Transverse colon (tissue), 4 donors: ENCODE measurements at regions not wholly inside any gene's neighbourhood (a gene's known extent, or its start where the extent isn't known, plus 50 kb on each side); places are given as distances from the start of the nearest gene placed in this dataset.

ENCODE experiments used
- DNase-seq: peaks from one replicate; pipeline ENCODE4 v3.0.0-alpha.2; 2019
- H3K27ac ChIP-seq, 4 donors: fragments of 200-600 bp; sonication (generic); 2 replicates each; pipeline ENCODE4 v1.5.1; 2016 to 2018; ENCODE audit warnings: inconsistent platforms in 4 of 4
- H3K27me3 ChIP-seq: fragments of 200-600 bp; sonication (generic); 2 replicates; pipeline ENCODE4 v1.5.1; 2017; ENCODE audit warnings: inconsistent platforms
- H3K36me3 ChIP-seq, 4 donors: fragments of 200-600 bp; sonication (generic); 2 replicates each; pipeline ENCODE4 v1.5.1; 2017 to 2019; ENCODE audit warnings: inconsistent platforms in 4 of 4
- H3K4me1 ChIP-seq, 4 donors: fragments of 200-600 bp; sonication (generic); 2 replicates each; pipeline ENCODE4 v1.5.1; 2017 to 2020; ENCODE audit warnings: inconsistent platforms in 4 of 4
- H3K4me3 ChIP-seq, 4 donors: fragments of 200-600 bp; sonication (generic); 1 replicate in 1 of 4; 2 replicates in 3 of 4; pipeline versions ENCODE4 v1.5.1 to v1.6.1; 2017 to 2019; ENCODE audit warnings: inconsistent platforms in 4 of 4
- H3K9me3 ChIP-seq, 2 donors: fragments of 200-600 bp; sonication (generic); 2 replicates each; pipeline ENCODE4 v1.5.1; 2017 to 2019; ENCODE audit warnings: inconsistent platforms in 2 of 2
- EP300 ChIP-seq: sonication (generic); formaldehyde crosslinking; IDR thresholded peaks from one replicate; pipeline ENCODE4 v1.6.1; 2017; ENCODE audit warnings: antibody characterized with exemption, low read depth
- POLR2A ChIP-seq: fragments of 450-650 bp; IDR thresholded peaks from one replicate; pipeline ENCODE4 v1.6.1; 2016; ENCODE audit warnings: antibody characterized with exemption, mild to moderate bottlenecking, moderate library complexity
- POLR2AphosphoS5 ChIP-seq, 3 donors: sonication (generic); formaldehyde crosslinking; IDR thresholded peaks; one replicate each; pipeline ENCODE4 v1.6.1; 2016; ENCODE audit warnings: antibody characterized with exemption in 3 of 3
- WGBS, 2 donors: methylation state at CpG; one replicate each; pipeline ENCODE4 v1.1.5; 2018; ENCODE audit warnings: low coverage in 1 of 2; 5-methylcytosine and 5-hydroxymethylcytosine counted together
- in situ Hi-C, 4 donors: fragments of 200-750 bp; cut with MboI; loops; one replicate each; pipeline versions ENCODE4 v1.15.0 to v1.15.1; 2017; ENCODE audit warnings: low sequenced_read_pairs in 3 of 4, low pct_ligation_motif_present in 1 of 4, low pct_unique_long_range_greater_than_20kb in 1 of 4
- intact Hi-C: fragments of 100-400 bp; cut with DNase I; formaldehyde crosslinking; loops from one replicate; pipeline ENCODE4 v1.15.1; 2023; ENCODE audit warnings: low total_unique reads
- TF ChIP-seq, protein P1 (sequence below), 5 experiments: fragments of 200-600 bp in 3 of 5; fragments of 450-650 bp in 2 of 5; sonication (generic) in 3 of 5; IDR thresholded peaks; 1 replicate in 2 of 5; 2 replicates in 3 of 5; pipeline ENCODE4 v1.5.1; 2016 to 2017; ENCODE audit warnings: antibody characterized with exemption in 5 of 5, inconsistent platforms in 3 of 5, mild to moderate bottlenecking in 2 of 5, moderate library complexity in 1 of 5

DNA sequence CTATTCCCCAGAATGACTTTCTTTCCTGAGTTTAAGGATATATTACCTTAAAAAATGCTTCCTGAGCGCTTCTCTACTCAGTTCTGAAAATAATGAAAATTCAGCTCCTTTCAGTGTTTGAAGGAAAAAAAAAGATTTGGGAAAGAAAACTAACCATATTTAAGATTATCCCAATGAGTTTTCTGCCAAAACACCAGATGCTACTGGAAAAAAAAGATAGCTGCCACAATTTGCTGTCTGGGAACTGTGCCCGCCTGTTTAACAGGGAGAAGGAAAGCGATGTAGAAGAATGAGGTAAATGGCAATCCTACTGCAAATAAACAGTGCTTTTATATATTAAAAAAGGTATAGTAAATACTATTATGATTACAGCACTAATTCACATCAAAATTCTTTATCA is 367.6 kb upstream of the PRICKLE1 start:
- H3K4me1 ChIP-seq: no peaks in the 10 kb centered on the region
- TF ChIP-seq POLR2AphosphoS5 (IDR thresholded peaks at IDR 0.05): no peak
- TF ChIP-seq POLR2A: no peak
- WGBS, 2 donors: 76 to 85% methylated on average over 3 of the region's 3 CpGs
- DNase-seq: no peak
- in situ Hi-C loops (no loop called here), intact Hi-C loops (no loop called here)
- H3K36me3 ChIP-seq: no peaks in the 10 kb centered on the region
- H3K9me3 ChIP-seq: no peaks in the 10 kb centered on the region
- H3K27me3 ChIP-seq: no peaks in the 10 kb centered on the region
- no peak overlapping the region for H3K27ac ChIP-seq
- no peak overlapping the region for H3K4me3 ChIP-seq

DNA sequence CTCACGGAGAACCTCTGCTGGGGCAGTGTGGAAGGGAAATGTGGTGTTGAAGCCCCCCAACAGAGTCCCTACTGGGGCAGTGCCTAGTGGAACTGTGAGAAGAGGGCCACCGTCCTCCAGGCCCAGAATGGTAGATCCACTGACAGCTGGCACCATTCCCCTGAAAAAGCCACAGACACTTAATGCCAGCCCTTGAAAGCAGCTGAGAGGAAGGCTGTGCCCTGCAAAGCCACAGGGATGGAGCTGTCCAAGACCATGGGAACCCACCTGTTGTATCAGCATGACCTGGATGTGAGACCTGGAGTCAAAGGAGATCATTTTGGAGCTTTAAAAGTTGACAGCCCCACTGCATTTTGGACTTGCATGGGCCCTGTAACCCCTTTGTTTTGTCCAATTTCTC is 363.5 kb upstream of the PRICKLE1 start:
- no peak overlapping the region for H3K27ac ChIP-seq
- H3K9me3 ChIP-seq: no peaks in the 10 kb centered on the region
- intact Hi-C loops (loop anchor here (2.0 kb wide), 1 partner anchor 36 kb away; no protein-coding TSS in a partner anchor), in situ Hi-C loops (no loop called here)
- no peak overlapping the region for H3K4me3 ChIP-seq
- H3K36me3 ChIP-seq: no peaks in the 10 kb centered on the region
- 100% methylated on average over 2 of the region's 2 CpGs; no CpG with 5 or more reads in 1 of the 2 donors for WGBS, 2 donors
- TF ChIP-seq POLR2AphosphoS5 (IDR thresholded peaks at IDR 0.05): no peak
- TF ChIP-seq POLR2A: no peak
- TF ChIP-seq EP300: no peak
- no peak for DNase-seq
- H3K4me1 ChIP-seq: no peaks in the 10 kb centered on the region
- no peaks in the 10 kb centered on the region for H3K27me3 ChIP-seq

DNA sequence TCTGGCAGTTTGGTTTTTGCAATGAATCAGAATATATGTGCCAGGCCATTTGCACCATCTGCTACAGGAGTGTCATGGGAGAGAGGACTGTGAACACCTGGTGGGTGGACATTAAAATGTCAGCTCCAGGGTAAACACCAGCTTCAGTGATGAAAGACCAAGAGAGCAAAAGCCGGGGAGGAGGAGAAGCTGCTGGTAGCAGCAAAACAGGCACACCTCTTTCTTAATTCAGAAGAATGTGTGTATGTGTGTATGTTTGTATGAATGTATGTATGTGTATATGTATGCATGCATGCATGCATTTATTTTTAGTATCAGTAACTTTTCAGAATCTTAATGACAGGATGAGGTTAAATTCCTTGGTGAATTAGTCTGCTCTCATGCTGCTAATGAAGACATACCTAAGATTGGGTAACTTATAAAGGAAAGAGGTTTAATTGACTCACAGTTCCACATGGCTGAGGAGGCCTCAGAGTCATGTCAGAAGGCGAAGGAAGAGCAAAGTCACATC is 357.4 kb upstream of the PRICKLE1 start:
- TF ChIP-seq POLR2AphosphoS5 (IDR thresholded peaks at IDR 0.05): no peak
- TF ChIP-seq, protein P1, sequence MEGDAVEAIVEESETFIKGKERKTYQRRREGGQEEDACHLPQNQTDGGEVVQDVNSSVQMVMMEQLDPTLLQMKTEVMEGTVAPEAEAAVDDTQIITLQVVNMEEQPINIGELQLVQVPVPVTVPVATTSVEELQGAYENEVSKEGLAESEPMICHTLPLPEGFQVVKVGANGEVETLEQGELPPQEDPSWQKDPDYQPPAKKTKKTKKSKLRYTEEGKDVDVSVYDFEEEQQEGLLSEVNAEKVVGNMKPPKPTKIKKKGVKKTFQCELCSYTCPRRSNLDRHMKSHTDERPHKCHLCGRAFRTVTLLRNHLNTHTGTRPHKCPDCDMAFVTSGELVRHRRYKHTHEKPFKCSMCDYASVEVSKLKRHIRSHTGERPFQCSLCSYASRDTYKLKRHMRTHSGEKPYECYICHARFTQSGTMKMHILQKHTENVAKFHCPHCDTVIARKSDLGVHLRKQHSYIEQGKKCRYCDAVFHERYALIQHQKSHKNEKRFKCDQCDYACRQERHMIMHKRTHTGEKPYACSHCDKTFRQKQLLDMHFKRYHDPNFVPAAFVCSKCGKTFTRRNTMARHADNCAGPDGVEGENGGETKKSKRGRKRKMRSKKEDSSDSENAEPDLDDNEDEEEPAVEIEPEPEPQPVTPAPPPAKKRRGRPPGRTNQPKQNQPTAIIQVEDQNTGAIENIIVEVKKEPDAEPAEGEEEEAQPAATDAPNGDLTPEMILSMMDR (IDR thresholded peaks at IDR 0.05): no peak
- TF ChIP-seq POLR2A: no peak
- TF ChIP-seq EP300: no peak
- no peaks in the 10 kb centered on the region for H3K27me3 ChIP-seq
- in situ Hi-C loops (no loop called here), intact Hi-C loops (no loop called here)
- WGBS, 2 donors: 54 to 72% methylated on average over 1 to 2 of the region's 2 CpGs
- no peaks in the 10 kb centered on the region for H3K36me3 ChIP-seq
- H3K4me1 ChIP-seq: no peaks in the 10 kb centered on the region
- H3K27ac ChIP-seq: no peak overlapping the region
- DNase-seq: no peak
- peaks cover 7 to 8% of the 10 kb centered on the region in 2 donors for H3K9me3 ChIP-seq
- no peak overlapping the region for H3K4me3 ChIP-seq

DNA sequence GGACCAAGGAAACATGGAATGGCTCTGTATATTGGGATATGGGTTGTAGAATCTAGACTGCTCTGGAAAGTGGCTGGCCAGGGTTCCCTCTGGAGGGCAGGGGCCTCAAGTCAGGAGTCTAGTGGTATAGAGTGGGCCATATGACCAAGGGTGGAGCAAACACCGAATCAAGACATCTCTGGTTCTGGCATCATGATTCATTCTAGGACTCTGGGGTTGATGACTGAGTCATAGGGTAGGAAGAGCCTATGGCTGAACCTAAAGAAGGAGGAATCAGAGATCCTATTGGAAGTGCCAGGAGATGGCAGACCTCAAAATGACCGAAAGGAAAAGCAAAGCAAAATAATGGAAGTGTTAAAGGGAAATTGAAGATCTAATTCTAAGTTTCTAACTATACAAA is 356.4 kb upstream of the PRICKLE1 start:
- intact Hi-C loops: no loop called here
- Histone ChIP-seq H3K4me3 (no peak overlapping the region), H3K9me3 (peaks cover 8 to 11% of the 10 kb centered on the region in 2 donors), H3K4me1 (no peaks in the 10 kb centered on the region), H3K36me3 (no peaks in the 10 kb centered on the region), H3K27ac (no peak overlapping the region), H3K27me3 (no peaks in the 10 kb centered on the region)
- 56 to 78% methylated on average over 1 to 2 of the region's 2 CpGs for WGBS, 2 donors
- DNase-seq: no peak
- in situ Hi-C loops: no loop called here
- TF ChIP-seq, protein P1 (IDR thresholded peaks at IDR 0.05): no peak
- TF ChIP-seq POLR2AphosphoS5 (IDR thresholded peaks at IDR 0.05): no peak
- TF ChIP-seq EP300: no peak
- TF ChIP-seq POLR2A: no peak

DNA sequence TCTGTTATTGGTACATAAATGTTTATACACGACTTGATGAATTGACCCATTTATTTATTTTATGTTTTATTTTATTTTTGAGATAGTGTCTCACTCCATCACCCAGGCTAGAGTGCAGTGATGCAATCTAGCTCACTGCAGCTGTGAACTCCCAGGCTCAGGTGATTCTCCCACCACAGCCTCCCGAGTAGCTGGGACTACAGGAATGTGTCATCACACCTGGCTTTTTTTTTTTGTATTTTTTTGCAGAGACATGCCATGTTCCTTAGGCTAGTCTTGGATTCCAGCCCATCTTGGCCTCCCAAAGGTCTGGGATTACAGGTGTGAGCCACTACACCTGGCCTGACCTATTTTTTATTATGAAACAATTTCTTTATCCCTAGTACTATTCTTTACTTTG is 355.0 kb upstream of the PRICKLE1 start:
- H3K4me3 ChIP-seq: no peak overlapping the region
- H3K27me3 ChIP-seq: no peaks in the 10 kb centered on the region
- H3K36me3 ChIP-seq: no peaks in the 10 kb centered on the region
- H3K27ac ChIP-seq: no peak overlapping the region
- intact Hi-C loops: no loop called here
- in situ Hi-C loops: no loop called here
- 54 to 56% methylated on average over 1 to 2 of the region's 2 CpGs for WGBS, 2 donors
- no peak for DNase-seq
- no peaks in the 10 kb centered on the region for H3K4me1 ChIP-seq
- H3K9me3 ChIP-seq: peaks cover 8 to 11% of the 10 kb centered on the region in 2 donors
- TF ChIP-seq POLR2A (no peak), EP300 (no peak)
- TF ChIP-seq, protein P1 (IDR thresholded peaks at IDR 0.05): no peak
